Loucy (cell line): ENCODE measurements at regions not wholly inside any gene's neighbourhood (a gene's known extent, or its start where the extent isn't known, plus 50 kb on each side); places are given as distances from the start of the nearest gene placed in this dataset.

Source experiments
- CTCF ChIP-seq: fragments of 200-600 bp; sonication (generic); conservative IDR thresholded peaks from 2 replicates; pipeline ENCODE4 v1.5.1; 2014; ENCODE audit warnings: mild to moderate bottlenecking, antibody characterized with exemption, low read length
- EZH2phosphoT487 ChIP-seq: fragments of 200-600 bp; IDR thresholded peaks from 2 replicates; pipeline ENCODE4 v1.6.1; 2018; ENCODE audit warnings: antibody characterized with exemption, mild to moderate bottlenecking, moderate library complexity, borderline replicate concordance

GRCh38 chr6:103554911-103555310 lies 1304.8 kb downstream of the HACE1 start:
- TF ChIP-seq CTCF (no peak), EZH2phosphoT487 (no peak)
